RPMI8226 (cell line): ENCODE measurements at regions not wholly inside any gene's neighbourhood (a gene's known extent, or its start where the extent isn't known, plus 50 kb on each side); places are given as distances from the start of the nearest gene placed in this dataset.
"Not testable (repeated sequence)": the region's sequence is repeated elsewhere in the genome, so short reads cannot be mapped to it uniquely, and the experiment has no call there.

Experiments used
- DNase-seq: peaks from one replicate; pipeline ENCODE4 v3.0.0-alpha.2; 2015

- DNase-seq, result no peak
These were observed 927.9 kb downstream of the MAT2B start for GRCh38 chr5:164433106-164433870.

GRCh38 chr5:164435576-164435975 lies 930.2 kb downstream of the MAT2B start:
- DNase-seq, result no peak

GRCh38 chr5:164439799-164440198 lies 934.4 kb downstream of the MAT2B start:
- no peak for DNase-seq

GRCh38 chr5:164449460-164449859 lies 944.0 kb downstream of the MAT2B start:
- DNase-seq, result no peak

GRCh38 chr5:164466033-164466432 lies 960.6 kb downstream of the MAT2B start:
- DNase-seq, result no peak

- DNase-seq, result no peak
These were observed 964.9 kb downstream of the MAT2B start for GRCh38 chr5:164470312-164470711.

GRCh38 chr5:164472165-164472564 lies 966.7 kb downstream of the MAT2B start:
- DNase-seq, result no peak

- DNase-seq, result no peak
These were observed 970.0 kb downstream of the MAT2B start for GRCh38 chr5:164475339-164475977.

- DNase-seq, result no peak
These were observed 975.9 kb downstream of the MAT2B start for GRCh38 chr5:164481270-164481669.

- DNase-seq, result no peak
These were observed 976.9 kb downstream of the MAT2B start for GRCh38 chr5:164482351-164482750.

- no peak for DNase-seq
These were observed 979.5 kb downstream of the MAT2B start for GRCh38 chr5:164484948-164485347.

GRCh38 chr5:164487939-164488338 lies 982.5 kb downstream of the MAT2B start:
- no peak for DNase-seq

- no peak for DNase-seq
These were observed 992.1 kb downstream of the MAT2B start for GRCh38 chr5:164497311-164498064.

- no peak for DNase-seq
These were observed 993.0 kb downstream of the MAT2B start for GRCh38 chr5:164498438-164498837.

- DNase-seq, result no peak
These were observed 995.4 kb downstream of the MAT2B start for GRCh38 chr5:164500856-164501255.

GRCh38 chr5:164501344-164501743 lies 995.9 kb downstream of the MAT2B start:
- DNase-seq, result no peak

GRCh38 chr5:164504141-164504772 lies 998.8 kb downstream of the MAT2B start:
- DNase-seq, result peak; percentile 55

GRCh38 chr5:164505791-164506190 lies 1000.4 kb downstream of the MAT2B start:
- DNase-seq, result no peak

GRCh38 chr5:164518067-164518740 lies 1012.8 kb downstream of the MAT2B start:
- DNase-seq, result no peak

- DNase-seq, result no peak
These were observed 1013.3 kb downstream of the MAT2B start for GRCh38 chr5:164518741-164519080.

GRCh38 chr5:164532235-164532900 lies 1026.9 kb downstream of the MAT2B start:
- DNase-seq, result no peak

GRCh38 chr5:164533426-164533825 lies 1028.0 kb downstream of the MAT2B start:
- not testable (repeated sequence) for DNase-seq
